Osteocyte (in vitro differentiated cells): ENCODE measurements at regions not wholly inside any gene's neighbourhood (a gene's known extent, or its start where the extent isn't known, plus 50 kb on each side); places are given as distances from the start of the nearest gene placed in this dataset.

Experiments used
- DNase-seq: peaks from one replicate; pipeline ENCODE4 v3.0.0; 2021; ENCODE audit warnings: mixed read lengths; ENCODE audit not compliant: unreplicated experiment; ENCODE audit errors: extremely low spot score
- H3K27ac Mint-ChIP-seq: one replicate; pipeline ENCODE4 v1.8.0; 2021; ENCODE audit warnings: mild to moderate bottlenecking, mixed read lengths; ENCODE audit not compliant: unreplicated experiment
- H3K27me3 Mint-ChIP-seq: one replicate; pipeline ENCODE4 v1.8.0; 2021; ENCODE audit warnings: mixed read lengths; ENCODE audit not compliant: unreplicated experiment
- H3K36me3 Mint-ChIP-seq: one replicate; pipeline ENCODE4 v1.8.0; 2021; ENCODE audit warnings: mixed read lengths; ENCODE audit not compliant: unreplicated experiment
- H3K4me1 Mint-ChIP-seq: one replicate; pipeline ENCODE4 v1.8.0; 2021; ENCODE audit warnings: mixed read lengths; ENCODE audit not compliant: unreplicated experiment
- H3K4me3 Mint-ChIP-seq: one replicate; pipeline ENCODE4 v1.8.0; 2021; ENCODE audit warnings: mild to moderate bottlenecking, moderate library complexity, mixed read lengths; ENCODE audit not compliant: unreplicated experiment
- H3K9me3 Mint-ChIP-seq: one replicate; pipeline ENCODE4 v1.8.0; 2021; ENCODE audit warnings: mixed read lengths; ENCODE audit not compliant: unreplicated experiment
- TF ChIP-seq, protein P1 (sequence below): fragments of 200-600 bp; sonication (generic); IDR thresholded peaks from 2 replicates; pipeline ENCODE4 v1.5.0; 2021; ENCODE audit warnings: antibody characterized with exemption, mild to moderate bottlenecking, moderate library complexity

DNA sequence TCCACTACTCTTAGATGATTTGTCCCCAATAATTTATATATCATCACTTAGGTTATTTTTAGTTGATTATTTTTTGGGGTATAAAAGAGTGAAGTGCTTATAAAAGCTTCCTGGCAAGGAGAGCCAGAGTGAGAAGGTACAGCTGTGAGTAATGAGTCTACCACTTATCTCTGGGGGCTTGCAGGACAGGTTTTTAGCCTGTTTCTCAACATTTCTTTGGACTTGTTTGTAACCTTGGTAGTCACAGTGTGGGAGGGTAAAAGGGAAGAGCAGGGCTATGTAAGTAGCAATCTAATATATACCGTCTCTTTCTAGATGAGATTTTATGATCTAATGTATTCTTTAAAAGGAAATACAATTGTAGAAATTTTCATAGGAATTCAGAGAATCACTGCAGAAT, 321.3 kb upstream of the GOLIM4 start:
- H3K4me1 Mint-ChIP-seq: no peaks in the 10 kb centered on the region
- no peaks in the 10 kb centered on the region for H3K36me3 Mint-ChIP-seq
- H3K27me3 Mint-ChIP-seq: no peaks in the 10 kb centered on the region
- H3K4me3 Mint-ChIP-seq: no peak overlapping the region
- H3K9me3 Mint-ChIP-seq: peaks cover 4% of the 10 kb centered on the region
- no peak overlapping the region for H3K27ac Mint-ChIP-seq
- no peak for DNase-seq
- TF ChIP-seq, protein P1, sequence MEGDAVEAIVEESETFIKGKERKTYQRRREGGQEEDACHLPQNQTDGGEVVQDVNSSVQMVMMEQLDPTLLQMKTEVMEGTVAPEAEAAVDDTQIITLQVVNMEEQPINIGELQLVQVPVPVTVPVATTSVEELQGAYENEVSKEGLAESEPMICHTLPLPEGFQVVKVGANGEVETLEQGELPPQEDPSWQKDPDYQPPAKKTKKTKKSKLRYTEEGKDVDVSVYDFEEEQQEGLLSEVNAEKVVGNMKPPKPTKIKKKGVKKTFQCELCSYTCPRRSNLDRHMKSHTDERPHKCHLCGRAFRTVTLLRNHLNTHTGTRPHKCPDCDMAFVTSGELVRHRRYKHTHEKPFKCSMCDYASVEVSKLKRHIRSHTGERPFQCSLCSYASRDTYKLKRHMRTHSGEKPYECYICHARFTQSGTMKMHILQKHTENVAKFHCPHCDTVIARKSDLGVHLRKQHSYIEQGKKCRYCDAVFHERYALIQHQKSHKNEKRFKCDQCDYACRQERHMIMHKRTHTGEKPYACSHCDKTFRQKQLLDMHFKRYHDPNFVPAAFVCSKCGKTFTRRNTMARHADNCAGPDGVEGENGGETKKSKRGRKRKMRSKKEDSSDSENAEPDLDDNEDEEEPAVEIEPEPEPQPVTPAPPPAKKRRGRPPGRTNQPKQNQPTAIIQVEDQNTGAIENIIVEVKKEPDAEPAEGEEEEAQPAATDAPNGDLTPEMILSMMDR: no peak

DNA sequence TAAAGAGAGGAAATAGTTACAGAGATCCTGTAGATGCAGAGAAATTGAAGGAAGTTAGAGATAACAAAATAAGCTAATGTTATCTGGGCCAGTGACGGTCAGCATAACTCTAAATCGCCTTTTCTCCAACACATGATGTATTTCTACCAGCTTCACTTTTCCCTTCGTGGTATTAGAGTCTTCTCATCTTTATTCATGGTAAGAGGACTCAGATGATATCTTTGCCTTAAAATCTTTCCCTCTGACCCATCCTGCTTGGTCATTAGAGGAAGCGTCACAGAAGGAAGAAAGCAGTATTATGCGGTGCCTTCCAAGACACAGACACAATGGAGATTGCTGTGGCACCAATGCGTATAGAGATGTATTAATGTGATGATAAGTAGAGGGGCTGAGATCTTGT, 320.7 kb upstream of the GOLIM4 start:
- DNase-seq: no peak
- Mint-ChIP-seq H3K4me3 (no peak overlapping the region), H3K4me1 (no peaks in the 10 kb centered on the region), H3K27ac (no peak overlapping the region), H3K36me3 (no peaks in the 10 kb centered on the region), H3K27me3 (no peaks in the 10 kb centered on the region), H3K9me3 (peaks cover 4% of the 10 kb centered on the region)
- TF ChIP-seq, protein P1: no peak

DNA sequence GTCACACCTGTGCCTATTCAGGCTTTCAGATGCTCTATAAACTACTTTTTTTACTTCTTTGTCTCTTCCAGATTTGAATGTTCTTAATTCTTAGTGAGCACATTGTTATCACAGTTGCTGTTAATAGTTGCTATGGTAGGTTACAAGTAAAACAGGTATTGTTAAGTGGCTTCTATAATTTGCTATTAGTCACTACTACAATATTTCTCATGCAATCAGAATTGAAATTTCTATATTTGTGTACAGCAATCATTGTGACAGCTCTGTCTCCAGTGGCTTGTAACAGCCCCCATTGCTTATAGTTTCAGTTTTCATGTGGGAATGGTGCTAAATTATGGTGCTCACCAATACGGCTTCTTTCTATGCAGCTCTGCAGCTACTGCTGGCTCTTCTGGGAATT, 318.4 kb upstream of the GOLIM4 start:
- Mint-ChIP-seq H3K4me1 (peaks cover 3% of the 10 kb centered on the region), H3K9me3 (peaks cover 9% of the 10 kb centered on the region), H3K36me3 (peaks cover 6% of the 10 kb centered on the region), H3K4me3 (no peak overlapping the region), H3K27ac (no peak overlapping the region), H3K27me3 (no peaks in the 10 kb centered on the region)
- TF ChIP-seq, protein P1: no peak
- DNase-seq: no peak

DNA sequence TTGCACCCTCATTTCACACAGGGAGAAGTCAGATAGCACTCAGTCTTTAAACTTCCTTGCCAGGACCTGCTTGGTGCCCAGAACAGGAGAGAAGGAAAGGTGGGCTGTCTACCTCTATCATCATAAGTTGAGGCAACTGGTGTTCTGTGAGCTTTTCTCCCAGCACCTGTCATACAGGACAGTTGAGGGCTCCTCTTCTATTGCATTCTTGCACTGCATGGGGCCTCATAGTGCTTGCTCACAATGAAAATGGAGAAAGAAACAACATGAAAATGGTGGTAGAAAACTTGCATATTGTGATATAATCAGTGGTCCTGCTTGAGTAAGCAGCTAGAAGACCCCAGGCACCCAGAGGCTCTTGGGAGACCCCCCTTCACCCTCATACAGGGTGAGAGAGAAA, 311.7 kb upstream of the GOLIM4 start:
- H3K4me3 Mint-ChIP-seq: no peak overlapping the region

DNA sequence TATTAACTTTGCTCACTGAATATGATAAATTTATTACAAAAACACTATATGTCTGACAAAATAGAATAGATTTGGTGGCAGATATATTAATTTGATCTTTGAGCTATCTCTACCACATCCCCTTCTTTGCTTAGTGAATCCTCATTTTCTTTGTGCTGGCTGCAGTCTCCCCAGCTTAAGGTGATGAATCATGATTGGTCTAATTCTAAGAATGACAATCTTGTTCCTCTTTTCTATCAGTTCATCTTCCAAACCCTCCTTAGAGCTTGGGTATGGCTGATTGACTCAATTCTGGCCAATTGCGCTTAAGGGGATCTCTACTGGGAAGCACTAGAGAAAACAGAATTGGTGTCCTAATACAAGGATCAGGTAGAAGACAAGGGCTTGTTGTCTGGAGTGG, 309.6 kb upstream of the GOLIM4 start:
- peaks cover 8% of the 10 kb centered on the region for H3K9me3 Mint-ChIP-seq
- no peaks in the 10 kb centered on the region for H3K27me3 Mint-ChIP-seq
- no peak overlapping the region for H3K27ac Mint-ChIP-seq
- TF ChIP-seq, protein P1: no peak
- peaks cover 4% of the 10 kb centered on the region for H3K36me3 Mint-ChIP-seq
- H3K4me3 Mint-ChIP-seq: no peak overlapping the region
- H3K4me1 Mint-ChIP-seq: no peaks in the 10 kb centered on the region
- no peak for DNase-seq

More for the DNA sequence above, 311.7 kb upstream of the GOLIM4 start:
- peaks cover 9% of the 10 kb centered on the region for H3K9me3 Mint-ChIP-seq
- TF ChIP-seq, protein P1: no peak
- no peaks in the 10 kb centered on the region for H3K27me3 Mint-ChIP-seq
- peaks cover 3% of the 10 kb centered on the region for H3K4me1 Mint-ChIP-seq
- peaks cover 6% of the 10 kb centered on the region for H3K36me3 Mint-ChIP-seq
- DNase-seq: no peak
- H3K27ac Mint-ChIP-seq: no peak overlapping the region
